Upper lobe of right lung (tissue), 1 donor: ENCODE measurements at regions not wholly inside any gene's neighbourhood (a gene's known extent, or its start where the extent isn't known, plus 50 kb on each side); places are given as distances from the start of the nearest gene placed in this dataset.
"Not testable (repeated sequence)": the region's sequence is repeated elsewhere in the genome, so short reads cannot be mapped to it uniquely, and the experiment has no call there.

ENCODE experiments used
- ATAC-seq: fragments of 200-7000 bp; cut with Tn5 transposase; one replicate; pipeline ENCODE4 v1.9.1; 2020; ENCODE audit warnings: mild to moderate bottlenecking, moderate library complexity
- DNase-seq: peaks from one replicate; pipeline ENCODE4 v3.0.0-alpha.2; 2020
- H3K27ac ChIP-seq: fragments of 200-600 bp; one replicate; pipeline ENCODE4 v1.8.0; 2022
- H3K27me3 ChIP-seq: fragments of 200-600 bp; one replicate; pipeline ENCODE4 v1.8.0; 2022; ENCODE audit warnings: mild to moderate bottlenecking
- H3K36me3 ChIP-seq: fragments of 200-600 bp; one replicate; pipeline ENCODE4 v1.8.0; 2022
- H3K4me1 ChIP-seq: fragments of 200-600 bp; one replicate; pipeline ENCODE4 v1.8.0; 2022
- H3K4me3 ChIP-seq: fragments of 200-600 bp; one replicate; pipeline ENCODE4 v1.8.0; 2022; ENCODE audit warnings: mild to moderate bottlenecking
- H3K9me3 ChIP-seq: fragments of 200-600 bp; one replicate; pipeline ENCODE4 v1.8.0; 2022
- CTCF ChIP-seq: fragments of 200-600 bp; IDR thresholded peaks from one replicate; pipeline ENCODE4 v1.8.0; 2022; ENCODE audit warnings: antibody characterized with exemption
- intact Hi-C: fragments of 100-400 bp; cut with DNase I; formaldehyde crosslinking; loops from one replicate; pipeline ENCODE4 v1.11.0; 2022
- donor health status: DM: no; HTN: yes; CAD: no; lungs with severe emphysema.

DNA sequence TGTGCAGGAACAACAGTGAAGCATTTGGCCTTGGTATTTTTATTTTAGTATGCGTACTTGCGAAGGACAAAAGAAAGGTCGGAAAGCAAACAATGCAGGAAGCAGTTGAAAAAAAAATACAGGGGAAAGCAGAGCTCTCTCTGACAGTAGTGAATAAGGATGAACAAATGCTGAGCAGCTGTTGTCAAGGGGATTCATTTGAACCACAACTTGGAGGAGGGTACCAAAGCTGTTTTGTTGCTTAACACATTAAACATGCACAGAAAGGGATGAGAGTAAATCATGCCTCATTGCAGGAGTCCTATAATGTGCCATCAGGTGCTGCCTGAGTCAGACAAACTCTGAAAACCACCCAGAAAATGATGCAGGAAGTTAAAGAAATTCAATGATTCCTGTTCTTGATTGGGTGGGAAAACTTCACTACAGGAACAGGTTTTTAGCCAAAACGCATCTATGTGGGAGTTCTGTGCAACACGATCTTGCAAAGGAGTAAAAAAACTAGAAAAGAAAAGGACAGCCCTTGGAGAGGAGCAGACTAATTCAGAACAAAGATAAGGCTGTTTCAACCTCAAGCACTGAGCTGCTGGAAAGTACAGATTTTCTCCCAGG lies 2113.5 kb downstream of the LRRC4C start:
- H3K27me3 ChIP-seq: no peaks in the 10 kb centered on the region
- no peaks in the 10 kb centered on the region for H3K9me3 ChIP-seq
- no peak for DNase-seq
- no peaks in the 10 kb centered on the region for H3K36me3 ChIP-seq
- TF ChIP-seq CTCF: no peak
- intact Hi-C loops: no loop called here
- H3K4me1 ChIP-seq: no peaks in the 10 kb centered on the region
- H3K4me3 ChIP-seq: no peak overlapping the region
- ATAC-seq: no peak
- no peak overlapping the region for H3K27ac ChIP-seq

DNA sequence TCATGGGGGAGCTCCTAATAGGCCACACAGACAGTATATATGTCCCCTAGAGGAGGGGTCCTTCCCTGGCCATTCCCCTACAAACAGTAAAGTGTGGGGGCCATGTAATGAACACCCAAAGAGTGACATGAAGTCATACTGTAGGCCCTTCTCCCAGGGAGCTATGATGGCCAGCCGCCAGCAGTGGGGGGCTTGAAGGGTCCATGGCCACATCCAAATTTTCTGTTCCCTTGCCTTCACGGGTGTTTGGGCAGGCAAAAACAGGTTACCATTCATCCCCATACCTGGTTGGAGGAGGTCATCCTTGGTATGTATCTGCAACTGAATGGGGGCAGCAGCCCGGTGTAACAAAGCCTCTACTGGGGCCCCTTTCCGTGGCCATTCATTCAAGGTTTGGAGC lies 2118.0 kb downstream of the LRRC4C start:
- no peaks in the 10 kb centered on the region for H3K9me3 ChIP-seq
- H3K36me3 ChIP-seq: no peaks in the 10 kb centered on the region
- H3K27ac ChIP-seq: no peak overlapping the region
- no peak for TF ChIP-seq CTCF
- no peak overlapping the region for H3K4me3 ChIP-seq
- no peaks in the 10 kb centered on the region for H3K4me1 ChIP-seq
- no peaks in the 10 kb centered on the region for H3K27me3 ChIP-seq
- DNase-seq (no peak), ATAC-seq (no peak)
- intact Hi-C loops: no loop called here

- H3K9me3 ChIP-seq, H3K4me1 ChIP-seq, intact Hi-C loops, DNase-seq, H3K27me3 ChIP-seq, H3K36me3 ChIP-seq, ATAC-seq, H3K4me3 ChIP-seq, H3K27ac ChIP-seq: not testable (repeated sequence)
Observed at GRCh38 chr11:39333006-39333405, 2126.4 kb downstream of the LRRC4C start.

- ATAC-seq (no peak), DNase-seq (no peak)
- no peaks in the 10 kb centered on the region for H3K36me3 ChIP-seq
- no peak for TF ChIP-seq CTCF
- no peaks in the 10 kb centered on the region for H3K27me3 ChIP-seq
- H3K9me3 ChIP-seq: no peaks in the 10 kb centered on the region
- H3K27ac ChIP-seq: no peak overlapping the region
- H3K4me3 ChIP-seq: no peak overlapping the region
- intact Hi-C loops: no loop called here
- no peaks in the 10 kb centered on the region for H3K4me1 ChIP-seq
Observed at GRCh38 chr11:39327302-39327701, 2132.2 kb downstream of the LRRC4C start.

- H3K27ac ChIP-seq, H3K4me1 ChIP-seq, H3K36me3 ChIP-seq, intact Hi-C loops, H3K9me3 ChIP-seq, ATAC-seq, H3K27me3 ChIP-seq, DNase-seq, H3K4me3 ChIP-seq: not testable (repeated sequence)
Observed at GRCh38 chr11:39311888-39312287, 2147.6 kb downstream of the LRRC4C start.

- ATAC-seq (no peak), DNase-seq (no peak)
- no peak overlapping the region for H3K27ac ChIP-seq
- no peak for TF ChIP-seq CTCF
- no peaks in the 10 kb centered on the region for H3K4me1 ChIP-seq
- H3K36me3 ChIP-seq: no peaks in the 10 kb centered on the region
- intact Hi-C loops: no loop called here
- no peaks in the 10 kb centered on the region for H3K27me3 ChIP-seq
- H3K4me3 ChIP-seq: no peak overlapping the region
- H3K9me3 ChIP-seq: no peaks in the 10 kb centered on the region
Observed at GRCh38 chr11:39304586-39304985, 2154.9 kb downstream of the LRRC4C start.

DNA sequence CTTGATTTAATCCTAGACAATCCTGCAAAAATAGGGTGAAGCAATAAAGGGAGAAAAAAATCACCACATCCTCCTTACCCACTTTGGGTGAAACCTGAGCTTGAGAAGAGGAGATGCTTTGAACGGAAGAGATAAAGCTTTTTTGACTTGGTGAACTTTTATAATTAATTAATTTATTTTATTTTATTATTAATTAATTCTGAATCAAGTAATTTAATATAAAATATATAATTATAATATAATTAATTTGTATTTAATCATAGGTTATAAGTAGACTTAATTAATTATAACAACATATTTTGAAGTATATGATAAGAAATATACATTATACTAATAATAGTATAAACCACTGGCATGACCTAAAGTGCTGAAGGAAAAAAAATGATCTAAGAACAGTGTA lies 2164.8 kb downstream of the LRRC4C start:
- H3K36me3 ChIP-seq: no peaks in the 10 kb centered on the region
- no peak for DNase-seq
- H3K9me3 ChIP-seq: no peaks in the 10 kb centered on the region
- no peaks in the 10 kb centered on the region for H3K27me3 ChIP-seq
- H3K27ac ChIP-seq: no peak overlapping the region
- intact Hi-C loops: no loop called here
- TF ChIP-seq CTCF: no peak
- ATAC-seq: no peak
- no peaks in the 10 kb centered on the region for H3K4me1 ChIP-seq
- H3K4me3 ChIP-seq: no peak overlapping the region
